HEK293 (cell line): ENCODE measurements at regions not wholly inside any gene's neighbourhood (a gene's known extent, or its start where the extent isn't known, plus 50 kb on each side); places are given as distances from the start of the nearest gene placed in this dataset.

Source experiments
- CTCF ChIP-seq: fragments of 450-650 bp; formaldehyde crosslinking; IDR thresholded peaks from 2 replicates; pipeline ENCODE4 v1.5.1; 2016; ENCODE audit warnings: missing biosample characterization, missing genetic modification characterization
- MYNN ChIP-seq: fragments of 450-650 bp; formaldehyde crosslinking; IDR thresholded peaks from 2 replicates; pipeline ENCODE4 v1.5.1; 2016; ENCODE audit warnings: missing biosample characterization, missing genetic modification characterization, borderline replicate concordance
- ZNF10 ChIP-seq: fragments of 450-650 bp; formaldehyde crosslinking; IDR thresholded peaks from 2 replicates; pipeline ENCODE4 v1.5.1; 2017; ENCODE audit warnings: missing biosample characterization, missing genetic modification characterization
- ZNF629 ChIP-seq: fragments of 450-650 bp; formaldehyde crosslinking; IDR thresholded peaks from 2 replicates; pipeline ENCODE4 v1.5.1; 2017; ENCODE audit warnings: missing biosample characterization, missing genetic modification characterization
- ZNF843 ChIP-seq: fragments of 450-650 bp; formaldehyde crosslinking; IDR thresholded peaks from 2 replicates; pipeline ENCODE4 v1.5.1; 2016; ENCODE audit warnings: missing biosample characterization, missing genetic modification characterization

- TF ChIP-seq CTCF (tag by site-specific recombination) (no peak), ZNF629 (tag by site-specific recombination) (no peak), ZNF10 (tag by site-specific recombination) (no peak), MYNN (tag by site-specific recombination) (no peak), ZNF843 (tag by site-specific recombination) (no peak)
Observed at GRCh38 chr3:26967501-26967900, 344.9 kb downstream of the LRRC3B start.
